ENCODE measurements at regions not wholly inside any gene's neighbourhood (a gene's known extent, or its start where the extent isn't known, plus 50 kb on each side); places are given as distances from the start of the nearest gene placed in this dataset.

- Histone ChIP-seq H3K4me2 (ENCODE audit: low read length) (no peak overlapping the region), H3K27me3 (ENCODE audit: insufficient read depth, low read length) (no peaks in the 10 kb centered on the region), H2AFZ (ENCODE audit: low read depth, low read length, poor library complexity, severe bottlenecking) (no peak overlapping the region), H3K4me1 (ENCODE audit: control insufficient read depth in 1 of 2, insufficient read depth in 2 of 2, low read length in 2 of 2) (no peaks in the 10 kb centered on the region), H3K79me2 (ENCODE audit: insufficient read depth, low read length) (no peaks in the 10 kb centered on the region), H3K9me3 (ENCODE audit: control insufficient read depth in 1 of 2, insufficient read depth in 1 of 2, low read depth in 1 of 2, low read length in 2 of 2) (peaks cover 27 to 30% of the 10 kb centered on the region in 2 experiments; a peak in 3 of 4 replicates), H3K4me3 (replicated peaks in 1 of 2; ENCODE audit: low read depth in 1 of 2, low read length in 2 of 2) (no peak overlapping the region), H3K27ac (ENCODE audit: low read depth, low read length) (no peak overlapping the region), H3K9me2 (ENCODE audit: insufficient read depth) (no peaks in the 10 kb centered on the region), H3K36me3 (ENCODE audit: control insufficient read depth in 1 of 2, insufficient read depth in 2 of 2, low read length in 2 of 2) (no peaks in the 10 kb centered on the region), H4K20me1 (ENCODE audit: insufficient read depth) (no peaks in the 10 kb centered on the region), H3K9ac (ENCODE audit: low read length) (no peak overlapping the region)
- ChIA-PET POLR2A (no interaction called here), CTCF (no interaction called here), RAD21 (ENCODE audit: low non-redundant PET in 1 of 2, low total read pairs in 2 of 2, uncharacterized antibody in 2 of 2, unreplicated experiment in 2 of 2) (no interaction called here)
- no TSS peak for BruUV-seq (replicated peaks)
- no peak for TF ChIP-seq ELF1 (IDR thresholded peaks at IDR 0.05; ENCODE audit: borderline replicate concordance, low read depth)
- TF ChIP-seq CEBPB (IDR thresholded peaks at IDR 0.05; ENCODE audit: low read depth) = no peak
- TF ChIP-seq SP1 (IDR thresholded peaks at IDR 0.05; ENCODE audit: low read depth) = no peak
- TF ChIP-seq FOSL1 (IDR thresholded peaks at IDR 0.05; ENCODE audit: low read depth) = no peak
- TF ChIP-seq EZH2 (IDR thresholded peaks at IDR 0.05) = no peak
- no peak for TF ChIP-seq CTCF (IDR thresholded peaks at IDR 0.05 in 2 of 3, conservative IDR thresholded peaks at IDR 0.05 in 1 of 3; ENCODE audit: borderline replicate concordance in 1 of 3, insufficient read depth in 1 of 3, low read depth in 2 of 3, low read length in 2 of 3)
- no peak for TF ChIP-seq MAX (IDR thresholded peaks at IDR 0.05)
- TF ChIP-seq RAD21 (IDR thresholded peaks at IDR 0.05; ENCODE audit: low read depth) = no peak
- TF ChIP-seq TCF7L2 (IDR thresholded peaks at IDR 0.05; ENCODE audit: borderline replicate concordance, extremely low read depth, insufficient read depth, insufficient read length) = no peak
- TF ChIP-seq EGR1 (IDR thresholded peaks at IDR 0.05; ENCODE audit: low read depth) = no peak
- TF ChIP-seq CBX3 (IDR thresholded peaks at IDR 0.05; ENCODE audit: low read depth) = no peak
- TF ChIP-seq YY1 (IDR thresholded peaks at IDR 0.05; ENCODE audit: extremely low read depth, insufficient replicate concordance, low read depth, low read length) = no peak
- TF ChIP-seq ZFX (IDR thresholded peaks at IDR 0.05) = no peak
- TF ChIP-seq SIN3A (IDR thresholded peaks at IDR 0.05; ENCODE audit: low read depth) = no peak
- TF ChIP-seq EZH2phosphoT487 (IDR thresholded peaks at IDR 0.05; ENCODE audit: borderline replicate concordance) = no peak
- TF ChIP-seq JUND (IDR thresholded peaks at IDR 0.05) = no peak
- no peak for TF ChIP-seq POLR2AphosphoS5 (IDR thresholded peaks at IDR 0.05; ENCODE audit: low read depth, low read length)
- TF ChIP-seq POLR2A (IDR thresholded peaks at IDR 0.05; ENCODE audit: borderline replicate concordance, extremely low read depth, insufficient read depth, insufficient read length) = no peak
- no peak for DNase-seq (ENCODE audit: low read depth, low spot score)
- intact Hi-C loops (cut with micrococcal nuclease) = no loop called here
- no peak for ATAC-seq
These were observed 793.6 kb upstream of the RAG2 start for GRCh38 chr11:37391615-37392014.
